ENCODE measurements at regions not wholly inside any gene's neighbourhood (a gene's known extent, or its start where the extent isn't known, plus 50 kb on each side); places are given as distances from the start of the nearest gene placed in this dataset.

DNA sequence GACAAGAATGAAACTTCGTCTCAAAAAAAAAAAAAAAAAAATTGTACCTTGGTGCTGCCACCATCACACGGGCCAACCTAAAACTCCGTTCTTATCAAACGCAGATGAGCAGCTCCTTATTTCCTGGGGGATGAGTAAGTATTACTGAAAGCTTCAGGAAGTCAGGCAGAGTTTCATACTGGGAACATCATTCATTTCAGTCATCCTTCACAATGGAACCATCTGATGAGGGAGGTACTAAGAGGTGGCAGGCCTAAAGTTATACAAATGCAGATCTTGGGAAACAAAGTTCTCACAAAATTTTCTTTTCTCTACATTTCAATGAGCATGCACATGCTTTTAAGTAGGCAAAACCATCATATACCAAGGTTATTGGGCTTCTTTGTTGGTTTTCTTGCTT lies 636.0 kb upstream of the LMCD1 start:
- TF ChIP-seq, protein P1, sequence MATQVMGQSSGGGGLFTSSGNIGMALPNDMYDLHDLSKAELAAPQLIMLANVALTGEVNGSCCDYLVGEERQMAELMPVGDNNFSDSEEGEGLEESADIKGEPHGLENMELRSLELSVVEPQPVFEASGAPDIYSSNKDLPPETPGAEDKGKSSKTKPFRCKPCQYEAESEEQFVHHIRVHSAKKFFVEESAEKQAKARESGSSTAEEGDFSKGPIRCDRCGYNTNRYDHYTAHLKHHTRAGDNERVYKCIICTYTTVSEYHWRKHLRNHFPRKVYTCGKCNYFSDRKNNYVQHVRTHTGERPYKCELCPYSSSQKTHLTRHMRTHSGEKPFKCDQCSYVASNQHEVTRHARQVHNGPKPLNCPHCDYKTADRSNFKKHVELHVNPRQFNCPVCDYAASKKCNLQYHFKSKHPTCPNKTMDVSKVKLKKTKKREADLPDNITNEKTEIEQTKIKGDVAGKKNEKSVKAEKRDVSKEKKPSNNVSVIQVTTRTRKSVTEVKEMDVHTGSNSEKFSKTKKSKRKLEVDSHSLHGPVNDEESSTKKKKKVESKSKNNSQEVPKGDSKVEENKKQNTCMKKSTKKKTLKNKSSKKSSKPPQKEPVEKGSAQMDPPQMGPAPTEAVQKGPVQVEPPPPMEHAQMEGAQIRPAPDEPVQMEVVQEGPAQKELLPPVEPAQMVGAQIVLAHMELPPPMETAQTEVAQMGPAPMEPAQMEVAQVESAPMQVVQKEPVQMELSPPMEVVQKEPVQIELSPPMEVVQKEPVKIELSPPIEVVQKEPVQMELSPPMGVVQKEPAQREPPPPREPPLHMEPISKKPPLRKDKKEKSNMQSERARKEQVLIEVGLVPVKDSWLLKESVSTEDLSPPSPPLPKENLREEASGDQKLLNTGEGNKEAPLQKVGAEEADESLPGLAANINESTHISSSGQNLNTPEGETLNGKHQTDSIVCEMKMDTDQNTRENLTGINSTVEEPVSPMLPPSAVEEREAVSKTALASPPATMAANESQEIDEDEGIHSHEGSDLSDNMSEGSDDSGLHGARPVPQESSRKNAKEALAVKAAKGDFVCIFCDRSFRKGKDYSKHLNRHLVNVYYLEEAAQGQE (IDR thresholded peaks at IDR 0.05; ENCODE audit: insufficient read depth in 1 of 2, low read depth in 2 of 2, low read length in 1 of 2) = no peak
- no peak for TF ChIP-seq POLR2AphosphoS5 (IDR thresholded peaks at IDR 0.05; ENCODE audit: low read depth, low read length)
- TF ChIP-seq, protein P2, sequence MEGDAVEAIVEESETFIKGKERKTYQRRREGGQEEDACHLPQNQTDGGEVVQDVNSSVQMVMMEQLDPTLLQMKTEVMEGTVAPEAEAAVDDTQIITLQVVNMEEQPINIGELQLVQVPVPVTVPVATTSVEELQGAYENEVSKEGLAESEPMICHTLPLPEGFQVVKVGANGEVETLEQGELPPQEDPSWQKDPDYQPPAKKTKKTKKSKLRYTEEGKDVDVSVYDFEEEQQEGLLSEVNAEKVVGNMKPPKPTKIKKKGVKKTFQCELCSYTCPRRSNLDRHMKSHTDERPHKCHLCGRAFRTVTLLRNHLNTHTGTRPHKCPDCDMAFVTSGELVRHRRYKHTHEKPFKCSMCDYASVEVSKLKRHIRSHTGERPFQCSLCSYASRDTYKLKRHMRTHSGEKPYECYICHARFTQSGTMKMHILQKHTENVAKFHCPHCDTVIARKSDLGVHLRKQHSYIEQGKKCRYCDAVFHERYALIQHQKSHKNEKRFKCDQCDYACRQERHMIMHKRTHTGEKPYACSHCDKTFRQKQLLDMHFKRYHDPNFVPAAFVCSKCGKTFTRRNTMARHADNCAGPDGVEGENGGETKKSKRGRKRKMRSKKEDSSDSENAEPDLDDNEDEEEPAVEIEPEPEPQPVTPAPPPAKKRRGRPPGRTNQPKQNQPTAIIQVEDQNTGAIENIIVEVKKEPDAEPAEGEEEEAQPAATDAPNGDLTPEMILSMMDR (IDR thresholded peaks at IDR 0.05) = no peak
- no peak for TF ChIP-seq TCF7L2 (IDR thresholded peaks at IDR 0.05; ENCODE audit: low read depth, low read length)
- no peak for TF ChIP-seq SIN3A (IDR thresholded peaks at IDR 0.05; ENCODE audit: borderline replicate concordance, insufficient read depth, low read depth, low read length)
